Esophagus squamous epithelium (tissue), 4 donors: ENCODE measurements at regions not wholly inside any gene's neighbourhood (a gene's known extent, or its start where the extent isn't known, plus 50 kb on each side); places are given as distances from the start of the nearest gene placed in this dataset.

ENCODE experiments used
- CTCF ChIP-seq, 6 experiments: fragments of 450-650 bp in 4 of 6; fragments of 200-600 bp in 2 of 6; sonication (generic) in 2 of 6; IDR thresholded peaks; one replicate each; pipeline ENCODE4 v1.5.1; 2016 to 2019; ENCODE audit warnings: antibody characterized with exemption in 6 of 6, mild to moderate bottlenecking in 4 of 6, moderate library complexity in 4 of 6
- POLR2A ChIP-seq, 4 donors: fragments of 450-650 bp; IDR thresholded peaks; one replicate each; pipeline ENCODE4 v1.6.1; 2017; ENCODE audit warnings: antibody characterized with exemption in 4 of 4, mild to moderate bottlenecking in 4 of 4, moderate library complexity in 3 of 4

- TF ChIP-seq POLR2A (IDR thresholded peaks at IDR 0.05) (no peak), CTCF (IDR thresholded peaks at IDR 0.05) (no peak)
Measured at GRCh38 chr3:6418485-6418884, 442.4 kb upstream of the GRM7 start.
